GM19043 (cell line): ENCODE measurements at regions not wholly inside any gene's neighbourhood (a gene's known extent, or its start where the extent isn't known, plus 50 kb on each side); places are given as distances from the start of the nearest gene placed in this dataset.
"Not testable (repeated sequence)": the region's sequence is repeated elsewhere in the genome, so short reads cannot be mapped to it uniquely, and the experiment has no call there.

Source experiments
- ATAC-seq: cut with Tn5 transposase; IDR thresholded peaks from one replicate; pipeline ENCODE4 v1.9.1; 2021; ENCODE audit warnings: low read depth; ENCODE audit not compliant: unreplicated experiment

DNA sequence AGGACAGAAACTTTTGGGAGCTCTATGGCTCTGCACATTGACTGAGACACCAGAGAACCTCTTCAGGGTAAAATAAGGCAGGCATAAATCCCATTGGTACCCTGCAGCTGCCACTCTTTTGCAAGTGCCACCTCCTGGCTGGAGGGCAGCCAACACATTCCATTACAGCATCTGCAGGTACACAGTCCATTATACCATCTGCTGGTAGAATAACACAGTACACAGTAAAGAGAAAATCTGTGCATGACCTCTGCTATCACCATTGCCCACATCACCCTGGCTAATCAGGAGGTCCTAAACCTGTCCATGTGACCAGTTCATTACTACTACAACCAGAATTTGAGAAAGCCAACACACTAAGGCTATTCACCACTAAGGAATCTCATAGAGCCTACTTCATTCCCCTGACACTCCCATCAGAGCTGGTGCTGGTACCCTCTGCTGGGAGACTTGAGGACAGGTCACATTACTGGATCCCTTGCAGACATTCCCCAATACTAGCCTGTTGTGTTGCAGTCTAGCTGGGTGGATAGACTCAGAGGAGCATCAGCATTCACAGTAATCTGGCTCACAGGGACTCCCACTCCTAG, 176.2 kb upstream of the TACR3 start:
- no peak for ATAC-seq

DNA sequence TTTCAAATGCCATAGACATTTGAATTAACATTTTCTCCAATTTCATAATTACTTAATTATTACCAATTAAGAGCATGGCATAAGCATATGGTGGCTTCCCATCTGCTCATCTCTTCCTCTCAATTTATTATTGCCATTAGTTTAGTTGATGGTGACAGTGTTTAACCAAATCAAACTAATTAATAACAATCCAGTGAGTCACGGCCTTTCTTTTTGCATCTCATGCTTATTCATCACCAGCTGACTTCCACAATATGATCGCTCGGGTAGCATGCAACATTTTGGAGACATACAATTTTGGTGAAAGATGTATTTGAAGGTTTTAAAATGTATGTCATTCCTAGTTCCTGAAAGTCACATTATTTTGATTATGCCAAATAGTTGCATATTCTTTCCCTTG, 172.8 kb upstream of the TACR3 start:
- no peak for ATAC-seq

DNA sequence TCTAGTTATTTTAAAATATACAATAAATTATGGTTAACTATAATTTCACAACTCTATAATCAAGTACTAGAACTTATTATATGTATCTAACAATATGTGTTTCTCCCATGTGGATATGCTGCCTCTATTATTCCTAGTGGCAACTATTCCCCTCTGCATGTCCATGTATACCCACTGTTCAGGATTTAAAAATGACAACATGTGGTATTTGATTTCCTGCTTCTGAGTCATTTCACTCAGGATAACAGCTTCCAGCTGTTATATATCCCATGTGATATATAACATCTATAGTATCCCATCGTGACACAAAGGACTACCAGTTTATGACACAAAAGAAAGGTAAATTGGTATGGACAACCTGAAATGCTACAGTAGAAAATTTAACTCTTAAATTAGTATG, 167.4 kb upstream of the TACR3 start:
- no peak for ATAC-seq

DNA sequence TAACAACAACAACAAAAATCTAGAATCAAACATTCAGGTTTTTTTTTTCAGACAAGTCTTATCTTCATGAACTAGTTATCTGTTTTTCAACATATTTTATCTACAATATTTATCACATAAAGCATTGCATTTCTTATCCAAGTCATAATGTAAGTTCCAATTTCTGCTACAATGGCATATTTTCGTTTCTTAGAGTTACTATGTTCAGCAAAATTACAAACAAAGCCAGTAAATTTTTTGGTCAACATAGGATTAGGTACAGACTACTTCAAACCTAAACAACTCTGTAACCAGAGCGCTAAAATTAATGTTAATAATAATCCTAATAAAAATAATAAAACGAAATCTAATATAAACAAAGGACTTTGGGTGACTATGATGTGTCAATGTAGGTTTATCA, 165.4 kb upstream of the TACR3 start:
- no peak for ATAC-seq

DNA sequence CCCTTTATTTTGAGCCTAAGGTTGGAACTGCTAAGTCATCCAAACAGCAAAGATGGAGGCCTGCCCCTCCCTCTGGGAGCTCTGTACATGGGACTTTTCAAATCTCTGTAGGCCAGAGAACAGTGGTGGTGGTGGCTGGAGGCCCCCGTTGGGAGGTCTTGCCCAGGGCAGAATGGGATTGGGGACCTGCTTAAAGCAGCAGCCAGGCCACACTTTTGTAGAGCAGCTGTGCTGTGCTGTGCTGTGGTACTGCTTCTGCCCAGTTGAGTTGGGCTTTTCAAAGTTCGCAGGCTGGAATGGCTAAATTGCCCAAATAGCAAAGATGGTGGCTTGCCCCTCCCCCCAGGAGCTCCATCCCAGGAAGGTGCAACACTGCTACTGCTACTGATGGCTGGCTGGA, 147.5 kb upstream of the TACR3 start:
- no peak for ATAC-seq

DNA sequence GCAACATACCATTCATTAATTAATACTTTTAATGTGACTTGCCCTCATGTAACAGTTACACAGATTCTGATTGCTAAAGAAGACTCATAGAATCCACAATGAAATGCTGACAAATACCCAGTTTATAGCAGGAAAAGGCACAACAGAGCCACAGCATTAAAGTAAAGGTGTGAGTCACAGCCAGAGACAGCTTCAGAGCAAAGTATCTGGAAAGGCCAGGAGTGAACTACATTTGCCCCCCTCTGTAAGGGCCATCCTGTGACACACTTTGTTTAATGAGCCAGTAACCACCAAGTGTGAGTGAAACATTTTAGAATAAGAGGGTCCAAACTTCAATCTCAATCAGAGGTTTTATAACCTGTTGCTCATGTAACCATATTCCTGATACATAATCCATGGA, 133.8 kb upstream of the TACR3 start:
- ATAC-seq, result no peak

DNA sequence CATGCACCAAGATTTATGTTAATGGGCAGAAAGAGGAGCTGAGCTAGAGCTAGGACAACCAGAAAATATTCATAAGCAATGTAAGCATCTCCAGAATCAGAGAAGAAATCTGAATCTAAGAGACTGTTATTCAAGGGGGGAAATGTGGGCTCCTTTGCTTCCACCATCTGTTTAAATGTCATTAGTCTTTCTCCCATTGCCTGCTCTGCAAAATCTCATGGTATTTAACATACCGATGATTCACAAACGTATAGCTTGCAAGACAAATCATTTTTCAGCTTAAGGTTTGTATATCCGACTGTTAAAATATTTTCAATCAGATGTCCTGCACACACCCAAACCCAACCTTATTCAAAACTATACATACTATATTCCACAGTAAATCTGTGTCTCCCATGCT, 133.4 kb upstream of the TACR3 start:
- ATAC-seq, result no peak

DNA sequence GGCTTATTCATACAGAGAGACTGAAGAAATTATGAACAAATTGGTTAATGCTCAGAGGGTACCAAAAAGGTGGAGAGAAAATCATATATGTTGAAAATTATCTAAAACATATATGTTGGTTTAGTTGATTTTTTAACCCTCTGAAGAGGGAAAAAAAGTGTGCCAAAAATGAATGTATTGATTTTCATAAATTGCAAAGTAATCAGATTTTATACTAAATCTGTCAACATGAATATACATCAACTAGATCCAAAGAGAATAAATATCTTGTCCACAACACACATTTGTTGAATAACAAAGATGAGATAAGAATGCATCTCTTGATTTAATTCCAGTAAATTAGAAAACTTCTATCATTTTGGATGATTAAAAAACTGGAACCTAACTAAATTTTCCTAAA, 125.3 kb upstream of the TACR3 start:
- no peak for ATAC-seq

DNA sequence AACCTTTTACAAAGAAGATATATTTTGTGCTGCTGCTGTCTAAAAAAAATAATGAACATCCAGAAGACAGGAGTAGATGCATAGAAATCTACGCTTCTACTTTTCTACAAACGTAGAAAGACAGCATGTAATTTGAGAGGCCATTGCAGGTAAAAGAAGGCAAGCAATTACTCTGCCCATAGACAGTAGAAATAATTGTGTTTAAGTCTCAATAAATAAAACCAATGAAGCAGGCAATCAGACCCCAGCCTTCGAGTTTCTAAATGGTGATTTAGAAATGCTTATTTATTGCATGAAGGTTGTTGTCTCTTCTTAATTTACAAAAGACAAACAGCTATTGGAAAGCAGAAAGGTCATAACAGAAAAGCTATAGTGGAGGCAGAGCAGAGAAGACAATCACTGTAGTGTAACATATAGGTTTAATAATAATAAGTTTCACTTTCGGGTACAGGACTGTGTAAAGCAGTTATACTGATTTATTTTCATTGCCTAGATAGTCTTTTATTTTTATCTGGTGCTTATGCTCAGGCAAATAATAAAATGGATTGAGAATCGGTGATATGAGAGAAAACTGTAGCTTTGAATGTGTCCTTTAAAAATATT, 123.0 kb upstream of the TACR3 start:
- no peak for ATAC-seq

DNA sequence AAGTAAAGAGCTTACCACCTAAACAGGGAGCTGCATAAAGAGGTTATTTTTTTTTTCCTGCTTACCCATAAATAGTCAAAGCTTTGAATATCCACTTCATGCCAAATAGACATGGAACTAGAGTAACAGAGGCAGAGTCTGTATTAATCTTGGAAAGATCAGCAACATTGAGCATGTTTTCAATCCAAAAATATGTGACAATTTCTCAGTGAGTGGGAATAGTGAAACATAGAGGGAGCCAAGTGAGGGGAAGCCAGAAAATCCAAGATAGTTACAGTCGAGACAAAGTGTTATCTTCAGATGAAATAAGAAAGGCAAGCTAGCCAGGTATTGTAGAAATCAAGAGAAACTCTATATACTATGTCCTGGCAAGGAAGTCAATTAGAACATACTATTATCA, 122.3 kb upstream of the TACR3 start:
- no peak for ATAC-seq

DNA sequence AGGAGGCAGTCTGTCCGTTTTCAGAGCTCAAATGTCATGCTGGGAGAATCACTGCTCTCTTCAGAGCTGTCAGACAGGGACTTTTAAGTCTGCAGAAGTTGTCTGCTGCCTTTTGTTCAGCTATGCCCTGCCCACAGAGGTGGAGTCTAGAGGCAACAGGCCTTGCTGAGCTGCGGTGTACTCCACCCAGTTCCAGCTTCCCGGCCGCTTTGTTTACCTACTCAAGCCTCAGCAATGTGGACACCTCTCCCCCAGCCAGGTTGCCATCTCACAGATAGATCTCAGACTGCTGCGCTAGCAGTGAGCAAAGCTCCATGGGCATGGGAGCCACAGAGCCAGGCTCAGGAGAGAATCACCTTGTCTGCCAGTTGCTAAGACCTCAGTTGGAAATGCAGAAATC, 90.5 kb upstream of the TACR3 start:
- not testable (repeated sequence) for ATAC-seq

DNA sequence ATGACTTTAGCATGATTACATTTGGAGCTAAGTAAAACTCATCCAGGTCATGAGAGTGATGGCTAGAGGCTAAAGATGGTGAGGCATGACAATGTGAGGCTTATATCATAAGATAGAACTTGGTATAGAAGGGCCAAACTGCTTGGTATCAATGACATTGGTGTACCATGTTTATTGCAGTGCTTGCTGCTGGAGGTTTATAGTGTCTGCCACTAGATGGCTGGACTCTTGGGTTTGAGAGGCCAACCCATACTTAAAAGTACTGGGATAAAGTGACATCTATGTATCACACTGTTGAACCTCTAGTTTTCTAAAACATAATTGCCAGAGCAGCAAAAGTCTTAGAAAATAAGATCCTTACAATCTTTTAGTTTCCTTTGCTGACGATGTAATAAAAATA, 83.0 kb upstream of the TACR3 start:
- ATAC-seq, result no peak

DNA sequence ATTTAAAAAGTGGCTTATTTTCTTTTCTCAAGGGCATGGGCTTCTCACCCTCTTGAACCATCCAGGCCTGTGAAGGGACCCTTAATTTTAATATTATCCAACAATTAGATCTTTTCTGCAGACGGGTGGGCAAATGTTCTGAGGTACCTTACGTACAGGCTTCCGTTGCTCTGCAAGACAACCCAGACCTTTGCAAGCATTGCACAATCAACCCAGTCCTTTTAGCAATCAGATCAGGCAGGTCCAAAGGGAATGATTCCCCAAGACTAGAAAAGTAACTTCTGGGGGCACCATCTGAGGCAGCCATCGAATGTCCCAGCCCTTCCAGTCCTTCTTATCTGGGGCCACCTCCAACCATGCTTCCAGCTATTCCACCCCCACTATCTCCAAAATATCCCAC, 67.3 kb upstream of the TACR3 start:
- no peak for ATAC-seq

DNA sequence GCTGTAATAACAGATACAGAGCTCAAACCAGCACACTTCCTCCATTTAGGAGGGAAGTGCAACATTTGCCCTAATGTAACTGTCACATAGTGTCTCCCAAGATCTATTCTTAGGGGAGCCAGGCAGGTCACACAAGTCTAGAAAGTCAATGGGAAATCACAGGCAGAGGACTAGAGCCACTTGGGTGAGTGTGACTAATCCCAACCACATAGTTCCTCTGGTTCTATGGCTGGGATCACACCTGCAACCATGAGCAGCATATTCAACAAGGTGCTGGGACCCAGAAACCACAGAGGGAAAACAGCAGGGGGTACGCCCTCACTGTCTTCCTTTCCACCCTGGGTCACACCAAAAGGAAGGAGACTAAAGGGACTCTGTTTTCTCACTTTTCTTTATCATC, 66.8 kb upstream of the TACR3 start:
- ATAC-seq, result no peak

DNA sequence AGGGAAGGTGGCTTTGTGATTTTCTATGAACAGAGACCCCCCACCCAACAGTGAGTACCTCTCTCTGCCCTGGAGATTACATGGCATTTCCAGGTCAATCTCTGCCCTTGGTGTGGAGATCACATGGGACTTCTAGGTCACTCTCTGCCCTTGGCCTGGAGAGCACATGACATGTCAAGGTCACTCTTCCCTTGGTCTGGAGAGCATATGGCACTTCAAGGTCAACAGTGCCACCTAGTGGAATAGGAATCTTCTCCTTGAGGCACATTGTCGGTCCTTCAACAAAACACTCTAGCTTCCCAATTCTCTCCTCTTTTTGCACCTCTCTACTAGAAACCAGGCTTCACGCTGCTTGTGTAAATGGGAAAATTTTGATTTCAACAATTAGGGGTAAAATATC, 66.2 kb upstream of the TACR3 start:
- peak; percentile 58 for ATAC-seq

DNA sequence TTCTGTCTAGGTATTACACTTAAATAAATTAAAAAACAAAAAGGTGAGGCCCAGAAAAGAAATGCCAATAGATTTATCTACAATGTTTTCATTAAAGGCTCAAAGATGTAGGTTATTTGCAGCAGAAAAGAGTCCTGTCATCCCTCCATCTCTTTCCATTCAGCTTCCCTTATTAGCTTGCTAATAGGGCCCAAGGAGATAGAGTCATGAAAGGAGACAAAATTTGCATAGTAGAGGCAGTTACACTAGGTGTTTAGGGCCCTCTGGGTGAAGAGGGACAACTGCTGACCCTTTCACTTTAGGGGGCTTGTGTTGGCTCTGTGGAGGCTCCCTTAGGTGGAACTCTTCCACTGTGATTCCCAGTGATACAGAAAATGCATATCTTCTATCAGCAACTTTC, 58.4 kb upstream of the TACR3 start:
- ATAC-seq, result no peak

DNA sequence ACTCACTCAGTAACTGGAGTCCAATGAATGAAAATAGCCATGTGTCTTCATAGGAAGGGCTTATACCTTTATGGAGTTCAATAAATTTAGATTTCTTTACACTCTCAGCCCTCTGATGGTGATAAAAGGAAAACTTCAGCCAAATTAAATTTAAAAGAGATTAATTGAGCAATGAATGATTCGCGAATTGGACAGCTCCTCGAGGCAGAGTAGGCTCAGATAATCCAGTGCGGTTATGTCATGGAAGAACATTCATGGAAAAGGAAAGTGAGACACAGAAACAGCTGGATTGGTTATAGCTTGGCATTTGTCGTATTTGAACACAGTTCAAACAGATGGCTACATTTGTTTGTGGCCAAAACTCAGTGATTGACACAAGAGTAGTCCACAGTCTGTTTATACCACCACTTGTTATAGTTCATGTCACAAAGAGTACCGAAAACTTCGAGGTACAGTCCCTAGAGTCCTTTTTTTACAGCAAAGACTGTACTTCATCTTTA, 54.6 kb upstream of the TACR3 start:
- no peak for ATAC-seq

DNA sequence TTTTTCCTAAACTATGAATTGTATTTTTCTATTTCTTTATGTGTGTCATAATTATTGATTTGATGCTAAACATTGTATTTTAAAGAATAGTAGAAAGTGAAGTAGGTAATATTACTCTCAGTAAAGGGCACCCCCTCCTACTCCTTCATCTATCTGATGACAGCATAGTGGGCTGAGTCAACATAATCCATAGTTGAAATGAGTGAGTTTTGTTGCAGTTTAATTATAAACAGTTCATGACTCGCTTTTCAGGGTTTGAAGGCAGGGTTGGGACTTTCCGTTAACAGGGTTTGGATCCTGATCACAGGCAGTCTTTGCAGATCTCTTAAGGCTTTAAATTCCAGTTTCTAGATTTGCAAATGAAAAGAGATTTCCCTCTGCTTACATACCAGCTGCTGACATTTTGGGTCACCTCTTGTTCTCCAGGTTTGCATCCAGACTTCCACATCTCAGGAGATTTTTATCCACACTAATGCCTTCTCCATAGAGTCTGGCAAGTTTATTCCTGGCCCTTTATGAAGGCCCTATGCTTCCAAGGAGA, 54.0 kb upstream of the TACR3 start:
- no peak for ATAC-seq
